Vagina (tissue), 2 donors: ENCODE measurements at regions not wholly inside any gene's neighbourhood (a gene's known extent, or its start where the extent isn't known, plus 50 kb on each side); places are given as distances from the start of the nearest gene placed in this dataset.

Source experiments
- DNase-seq, 2 donors: peaks; one replicate each; pipeline ENCODE4 v3.0.0-alpha.2; 2017; ENCODE audit errors: extremely low spot score in 2 of 2
- H3K27ac ChIP-seq: fragments of 200-600 bp; sonication (generic); one replicate; pipeline ENCODE4 v1.5.1; 2019
- H3K27me3 ChIP-seq: fragments of 200-600 bp; sonication (generic); one replicate; pipeline ENCODE4 v1.5.1; 2019
- H3K36me3 ChIP-seq, 2 donors: fragments of 200-600 bp; sonication (generic); one replicate each; pipeline ENCODE4 v1.5.1; 2017 to 2019
- H3K4me1 ChIP-seq: fragments of 200-600 bp; sonication (generic); one replicate; pipeline ENCODE4 v1.5.1; 2019
- H3K4me3 ChIP-seq, 2 donors: fragments of 200-600 bp; sonication (generic); 1 replicate in 1 of 2; 2 replicates in 1 of 2; pipeline ENCODE4 v1.5.1; 2016 to 2019
- H3K9me3 ChIP-seq: fragments of 200-600 bp; sonication (generic); one replicate; pipeline ENCODE4 v1.5.1; 2019
- POLR2A ChIP-seq, 2 donors: fragments of 450-650 bp; IDR thresholded peaks; one replicate each; pipeline ENCODE4 v1.6.1; 2017; ENCODE audit warnings: antibody characterized with exemption in 2 of 2, mild to moderate bottlenecking in 2 of 2, moderate library complexity in 2 of 2
- POLR2AphosphoS5 ChIP-seq, 2 donors: sonication (generic); formaldehyde crosslinking; IDR thresholded peaks; one replicate each; pipeline ENCODE4 v1.9.0; 2017; ENCODE audit warnings: antibody characterized with exemption in 2 of 2, mild to moderate bottlenecking in 2 of 2, low read depth in 1 of 2; ENCODE audit not compliant: insufficient read depth in 1 of 2
- intact Hi-C: fragments of 100-400 bp; cut with DNase I; formaldehyde crosslinking; loops from one replicate; pipeline ENCODE4 v1.15.1; 2023
- TF ChIP-seq, protein P1 (sequence below), 3 experiments: fragments of 450-650 bp in 2 of 3; fragments of 200-600 bp in 1 of 3; sonication (generic) in 1 of 3; IDR thresholded peaks; one replicate each; pipeline ENCODE4 v1.5.1; 2017 to 2019; ENCODE audit warnings: antibody characterized with exemption in 3 of 3, mild to moderate bottlenecking in 2 of 3, moderate library complexity in 2 of 3

DNA sequence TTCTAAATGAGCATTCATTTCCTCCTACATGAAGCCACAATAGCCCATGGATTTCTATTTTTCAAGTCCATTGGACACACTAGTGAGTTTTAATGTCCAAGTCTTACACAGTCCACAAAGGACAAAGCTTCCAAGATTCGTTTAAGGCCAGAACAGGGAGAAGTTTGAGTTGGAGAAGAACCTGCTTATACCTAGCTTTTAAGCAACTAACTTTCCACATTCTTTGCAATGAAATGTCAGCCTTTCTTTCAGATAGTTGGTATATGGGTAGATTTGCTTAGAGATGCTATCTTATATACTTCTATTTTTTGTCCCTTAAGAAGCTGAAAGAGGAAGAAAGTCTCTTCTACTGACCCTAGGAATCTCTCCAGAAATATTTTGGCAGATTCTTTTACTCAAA, 66.1 kb upstream of the NPAS2 start:
- TF ChIP-seq POLR2A (IDR thresholded peaks at IDR 0.05) (no peak), POLR2AphosphoS5 (IDR thresholded peaks at IDR 0.05; ENCODE audit: insufficient read depth in 1 of 2, low read depth in 1 of 2) (no peak)
- TF ChIP-seq, protein P1, sequence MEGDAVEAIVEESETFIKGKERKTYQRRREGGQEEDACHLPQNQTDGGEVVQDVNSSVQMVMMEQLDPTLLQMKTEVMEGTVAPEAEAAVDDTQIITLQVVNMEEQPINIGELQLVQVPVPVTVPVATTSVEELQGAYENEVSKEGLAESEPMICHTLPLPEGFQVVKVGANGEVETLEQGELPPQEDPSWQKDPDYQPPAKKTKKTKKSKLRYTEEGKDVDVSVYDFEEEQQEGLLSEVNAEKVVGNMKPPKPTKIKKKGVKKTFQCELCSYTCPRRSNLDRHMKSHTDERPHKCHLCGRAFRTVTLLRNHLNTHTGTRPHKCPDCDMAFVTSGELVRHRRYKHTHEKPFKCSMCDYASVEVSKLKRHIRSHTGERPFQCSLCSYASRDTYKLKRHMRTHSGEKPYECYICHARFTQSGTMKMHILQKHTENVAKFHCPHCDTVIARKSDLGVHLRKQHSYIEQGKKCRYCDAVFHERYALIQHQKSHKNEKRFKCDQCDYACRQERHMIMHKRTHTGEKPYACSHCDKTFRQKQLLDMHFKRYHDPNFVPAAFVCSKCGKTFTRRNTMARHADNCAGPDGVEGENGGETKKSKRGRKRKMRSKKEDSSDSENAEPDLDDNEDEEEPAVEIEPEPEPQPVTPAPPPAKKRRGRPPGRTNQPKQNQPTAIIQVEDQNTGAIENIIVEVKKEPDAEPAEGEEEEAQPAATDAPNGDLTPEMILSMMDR (IDR thresholded peaks at IDR 0.05): no peak
- Histone ChIP-seq H3K27ac (no peak overlapping the region), H3K9me3 (no peaks in the 10 kb centered on the region), H3K4me1 (peaks cover 25% of the 10 kb centered on the region), H3K27me3 (no peaks in the 10 kb centered on the region), H3K36me3 (no peaks in the 10 kb centered on the region), H3K4me3 (no peak overlapping the region)
- intact Hi-C loops: no loop called here
- no peak for DNase-seq

DNA sequence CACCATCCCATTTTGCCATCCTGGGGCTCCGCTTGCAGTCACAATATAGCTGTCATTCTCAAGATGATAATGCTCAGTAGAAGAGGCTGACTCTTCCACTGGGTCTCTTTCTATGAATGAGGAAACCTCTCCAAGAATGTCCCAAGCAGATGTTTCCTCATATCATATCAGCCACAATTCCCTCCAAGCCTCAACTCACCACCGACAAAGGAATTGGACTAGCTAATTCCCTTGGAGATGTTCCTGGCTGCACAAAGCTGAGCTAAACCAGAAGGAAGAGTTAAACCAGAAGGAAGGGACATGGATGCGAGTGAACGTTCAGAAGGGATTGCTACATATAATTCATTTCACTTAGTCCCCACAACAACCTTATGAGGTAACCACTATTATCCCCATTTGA, 65.0 kb upstream of the NPAS2 start:
- Histone ChIP-seq H3K4me1 (peaks cover 25% of the 10 kb centered on the region), H3K9me3 (no peaks in the 10 kb centered on the region), H3K4me3 (no peak overlapping the region), H3K27ac (no peak overlapping the region), H3K36me3 (no peaks in the 10 kb centered on the region), H3K27me3 (no peaks in the 10 kb centered on the region)
- TF ChIP-seq POLR2A (IDR thresholded peaks at IDR 0.05): no peak
- TF ChIP-seq, protein P1 (IDR thresholded peaks at IDR 0.05): no peak
- TF ChIP-seq POLR2AphosphoS5 (IDR thresholded peaks at IDR 0.05; ENCODE audit: insufficient read depth in 1 of 2, low read depth in 1 of 2): no peak
- peak in 1 of 2 donors; percentile 83 for DNase-seq
- intact Hi-C loops: no loop called here

DNA sequence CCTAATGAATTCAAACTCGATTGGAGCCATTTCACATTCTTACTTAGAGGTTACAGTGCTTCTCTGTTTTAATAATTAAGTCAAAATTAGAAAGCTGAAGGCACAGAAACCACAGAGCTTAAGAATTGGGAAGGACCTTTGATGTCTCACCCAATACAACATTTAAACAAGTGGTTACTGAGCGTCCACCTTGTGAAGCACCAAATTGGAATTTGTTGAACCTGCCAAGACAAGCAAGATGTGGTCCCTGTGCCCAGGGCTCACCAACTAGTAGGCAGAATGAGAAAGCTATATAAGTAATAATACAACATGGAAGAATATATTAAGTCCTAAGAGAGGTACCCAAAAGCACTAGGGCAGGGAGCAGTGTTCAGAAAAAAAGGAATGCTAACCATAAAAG, 64.5 kb upstream of the NPAS2 start:
- intact Hi-C loops: no loop called here
- Histone ChIP-seq H3K9me3 (no peaks in the 10 kb centered on the region), H3K4me3 (no peak overlapping the region), H3K27ac (no peak overlapping the region), H3K4me1 (peaks cover 25% of the 10 kb centered on the region), H3K36me3 (no peaks in the 10 kb centered on the region), H3K27me3 (no peaks in the 10 kb centered on the region)
- TF ChIP-seq POLR2AphosphoS5 (IDR thresholded peaks at IDR 0.05; ENCODE audit: insufficient read depth in 1 of 2, low read depth in 1 of 2) (no peak), POLR2A (IDR thresholded peaks at IDR 0.05) (no peak)
- TF ChIP-seq, protein P1 (IDR thresholded peaks at IDR 0.05): no peak
- no peak for DNase-seq

DNA sequence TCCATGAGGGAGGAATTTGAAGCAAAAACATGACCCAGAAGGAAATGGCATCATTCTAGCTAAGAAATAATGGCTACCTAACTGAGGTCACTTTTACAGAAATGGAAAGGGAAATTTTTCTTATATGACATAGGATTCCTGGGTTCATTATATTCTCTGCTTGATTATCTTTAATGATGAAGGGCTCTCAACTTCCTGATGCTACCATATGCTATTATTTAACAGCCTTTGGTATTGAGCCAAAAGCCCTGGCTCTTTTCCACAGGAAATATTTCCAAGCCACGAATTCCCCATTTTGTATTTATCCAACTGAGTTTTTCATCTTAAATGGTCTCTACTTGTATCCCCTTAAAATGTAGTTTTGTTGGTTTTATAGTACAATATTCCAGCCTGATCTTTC, 63.2 kb upstream of the NPAS2 start:
- no peak for DNase-seq
- intact Hi-C loops: no loop called here
- Histone ChIP-seq H3K27me3 (no peaks in the 10 kb centered on the region), H3K4me1 (peaks cover 25% of the 10 kb centered on the region), H3K27ac (no peak overlapping the region), H3K36me3 (no peaks in the 10 kb centered on the region), H3K4me3 (no peak overlapping the region), H3K9me3 (no peaks in the 10 kb centered on the region)
- TF ChIP-seq, protein P1 (IDR thresholded peaks at IDR 0.05): no peak
- TF ChIP-seq POLR2AphosphoS5 (IDR thresholded peaks at IDR 0.05; ENCODE audit: insufficient read depth in 1 of 2, low read depth in 1 of 2) (no peak), POLR2A (IDR thresholded peaks at IDR 0.05) (no peak)

DNA sequence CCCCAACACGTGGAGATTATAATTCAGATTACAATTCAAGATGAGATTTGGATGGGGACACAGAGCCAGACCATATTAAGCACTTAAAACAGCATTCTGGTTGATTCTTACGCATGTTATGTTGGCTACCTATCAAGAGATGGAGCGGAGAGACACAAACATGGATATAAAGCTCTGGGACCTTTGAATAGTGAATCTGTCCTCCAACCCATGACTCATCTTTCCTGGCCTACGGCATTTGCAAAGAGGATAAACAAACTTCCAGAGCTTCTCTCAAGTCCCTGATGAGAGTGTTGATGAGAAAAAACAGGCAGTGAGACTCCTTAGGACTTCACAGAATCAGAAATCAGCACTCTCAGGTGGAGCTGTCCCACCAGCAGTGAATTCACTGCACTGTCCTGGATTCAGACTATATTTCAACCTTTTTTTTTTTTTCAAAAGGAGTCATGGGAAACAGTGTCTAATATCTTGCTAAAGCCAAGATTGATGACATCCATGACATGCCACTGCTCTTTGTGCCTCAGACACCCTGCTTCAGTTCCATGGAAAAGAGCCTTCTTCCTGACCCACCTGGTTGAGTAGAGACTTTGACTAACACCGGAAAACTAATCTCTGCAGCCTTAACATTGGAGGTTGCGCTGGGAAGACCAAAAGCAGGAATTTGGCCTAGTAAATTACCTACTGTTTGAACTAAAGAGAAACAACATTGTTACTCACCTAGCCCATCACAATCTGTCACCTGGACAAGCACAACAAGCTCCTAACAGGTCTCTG, 62.1 kb upstream of the NPAS2 start:
- TF ChIP-seq, protein P1 (IDR thresholded peaks at IDR 0.05): no peak
- TF ChIP-seq POLR2AphosphoS5 (IDR thresholded peaks at IDR 0.05; ENCODE audit: insufficient read depth in 1 of 2, low read depth in 1 of 2): peak in 1 of 2 donors; percentile 81
- TF ChIP-seq POLR2A (IDR thresholded peaks at IDR 0.05): no peak
- H3K4me3 ChIP-seq: no peak overlapping the region
- no peaks in the 10 kb centered on the region for H3K9me3 ChIP-seq
- peaks cover 15% of the 10 kb centered on the region for H3K4me1 ChIP-seq
- H3K27me3 ChIP-seq: no peaks in the 10 kb centered on the region
- H3K27ac ChIP-seq: no peak overlapping the region
- no peaks in the 10 kb centered on the region for H3K36me3 ChIP-seq
- DNase-seq: peak in 1 of 2 donors; percentile 83
- intact Hi-C loops: no loop called here
